Thoracic aorta (tissue), 2 donors: ENCODE measurements at regions not wholly inside any gene's neighbourhood (a gene's known extent, or its start where the extent isn't known, plus 50 kb on each side); places are given as distances from the start of the nearest gene placed in this dataset.

Experiments
- ATAC-seq: fragments of 150-250 bp; one replicate; pipeline ENCODE4 v1.8.0; 2017; ENCODE audit warnings: low read depth; ENCODE audit not compliant: insufficient number of reproducible peaks, low FRiP score
- DNase-seq: peaks from one replicate; pipeline ENCODE4 v3.0.0-alpha.2; 2020; ENCODE audit warnings: low spot score
- H3K27ac ChIP-seq, 2 donors: fragments of 200-600 bp; sonication (generic); 1 replicate in 1 of 2; 2 replicates in 1 of 2; pipeline ENCODE4 v1.5.1; 2016; ENCODE audit warnings: mild to moderate bottlenecking in 2 of 2, moderate library complexity in 2 of 2
- H3K27me3 ChIP-seq: fragments of 200-600 bp; sonication (generic); replicated peaks from 2 replicates; pipeline ENCODE4 v1.6.0; 2016; ENCODE audit warnings: mild to moderate bottlenecking; ENCODE audit not compliant: insufficient read depth
- H3K36me3 ChIP-seq: fragments of 200-600 bp; sonication (generic); one replicate; pipeline ENCODE4 v1.5.1; 2016
- H3K4me1 ChIP-seq, 2 donors: fragments of 200-600 bp; sonication (generic); 1 replicate in 1 of 2; 2 replicates in 1 of 2; pipeline versions ENCODE4 v1.5.1 to v1.6.0; 2016; ENCODE audit warnings: low read depth in 2 of 2, mild to moderate bottlenecking in 1 of 2; ENCODE audit not compliant: control insufficient read depth in 1 of 2
- H3K4me3 ChIP-seq: fragments of 200-600 bp; sonication (generic); 2 replicates; pipeline ENCODE4 v1.5.1; 2016; ENCODE audit warnings: mild to moderate bottlenecking
- H3K9me3 ChIP-seq: fragments of 200-600 bp; sonication (generic); 2 replicates; pipeline ENCODE4 v1.5.1; 2016
- CTCF ChIP-seq: fragments of 200-600 bp; sonication (generic); IDR thresholded peaks from one replicate; pipeline ENCODE4 v1.5.1; 2019; ENCODE audit warnings: antibody characterized with exemption

- H3K36me3 ChIP-seq = no peaks in the 10 kb centered on the region
- ATAC-seq = no peak
- H3K4me3 ChIP-seq = no peak overlapping the region
- no peak for TF ChIP-seq CTCF
- no peak for DNase-seq
- no peaks in the 10 kb centered on the region for H3K4me1 ChIP-seq
- no peak overlapping the region for H3K27ac ChIP-seq
- H3K27me3 ChIP-seq = no peaks in the 10 kb centered on the region
- no peaks in the 10 kb centered on the region for H3K9me3 ChIP-seq
Observed at GRCh38 chr2:142307616-142308115, 176.8 kb upstream of the LRP1B start.

GRCh38 chr2:142307086-142307485 lies 176.3 kb upstream of the LRP1B start:
- no peak for ATAC-seq
- Histone ChIP-seq H3K27me3 (no peaks in the 10 kb centered on the region), H3K36me3 (no peaks in the 10 kb centered on the region), H3K27ac (no peak overlapping the region), H3K4me3 (no peak overlapping the region), H3K4me1 (no peaks in the 10 kb centered on the region), H3K9me3 (no peaks in the 10 kb centered on the region)
- TF ChIP-seq CTCF = no peak
- no peak for DNase-seq

- Histone ChIP-seq H3K4me3 (no peak overlapping the region), H3K4me1 (no peaks in the 10 kb centered on the region), H3K27me3 (no peaks in the 10 kb centered on the region), H3K9me3 (no peaks in the 10 kb centered on the region), H3K27ac (no peak overlapping the region), H3K36me3 (no peaks in the 10 kb centered on the region)
- no peak for TF ChIP-seq CTCF
- ATAC-seq (no peak), DNase-seq (no peak)
Observed at GRCh38 chr2:142306131-142306530, 175.3 kb upstream of the LRP1B start.

GRCh38 chr2:142300517-142300916 lies 169.7 kb upstream of the LRP1B start:
- H3K27ac ChIP-seq = no peak overlapping the region
- no peaks in the 10 kb centered on the region for H3K36me3 ChIP-seq
- no peaks in the 10 kb centered on the region for H3K4me1 ChIP-seq
- DNase-seq (no peak), ATAC-seq (no peak)
- no peak for TF ChIP-seq CTCF
- no peaks in the 10 kb centered on the region for H3K27me3 ChIP-seq
- H3K4me3 ChIP-seq = no peak overlapping the region
- H3K9me3 ChIP-seq = no peaks in the 10 kb centered on the region

- Histone ChIP-seq H3K4me3 (no peak overlapping the region), H3K27me3 (no peaks in the 10 kb centered on the region), H3K4me1 (no peaks in the 10 kb centered on the region), H3K27ac (no peak overlapping the region), H3K36me3 (no peaks in the 10 kb centered on the region), H3K9me3 (no peaks in the 10 kb centered on the region)
- TF ChIP-seq CTCF = no peak
- no peak for DNase-seq
- no peak for ATAC-seq
Observed at GRCh38 chr2:142299021-142299420, 168.2 kb upstream of the LRP1B start.
